ENCODE measurements at regions not wholly inside any gene's neighbourhood (a gene's known extent, or its start where the extent isn't known, plus 50 kb on each side); places are given as distances from the start of the nearest gene placed in this dataset.

DNA sequence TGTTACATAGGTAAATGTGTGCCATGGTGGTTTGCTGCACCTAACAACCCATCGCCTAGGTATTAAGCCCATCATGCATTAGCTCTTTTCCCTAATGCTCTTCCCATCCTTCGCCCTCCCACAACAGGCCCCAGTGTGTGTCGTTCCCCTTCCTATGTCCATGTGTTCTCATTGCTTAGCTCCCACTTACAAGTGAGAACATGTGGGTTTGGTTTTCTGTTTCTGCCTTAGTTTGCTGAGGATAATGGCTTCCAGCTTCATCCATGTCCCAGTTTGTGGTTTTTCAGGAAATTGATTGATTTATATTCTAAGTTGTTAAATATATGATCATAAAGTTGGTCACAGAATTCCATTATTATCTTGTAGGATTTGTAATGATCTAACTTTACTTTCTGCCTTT, 85.3 kb upstream of the CAST start:
- TF ChIP-seq, protein P1, sequence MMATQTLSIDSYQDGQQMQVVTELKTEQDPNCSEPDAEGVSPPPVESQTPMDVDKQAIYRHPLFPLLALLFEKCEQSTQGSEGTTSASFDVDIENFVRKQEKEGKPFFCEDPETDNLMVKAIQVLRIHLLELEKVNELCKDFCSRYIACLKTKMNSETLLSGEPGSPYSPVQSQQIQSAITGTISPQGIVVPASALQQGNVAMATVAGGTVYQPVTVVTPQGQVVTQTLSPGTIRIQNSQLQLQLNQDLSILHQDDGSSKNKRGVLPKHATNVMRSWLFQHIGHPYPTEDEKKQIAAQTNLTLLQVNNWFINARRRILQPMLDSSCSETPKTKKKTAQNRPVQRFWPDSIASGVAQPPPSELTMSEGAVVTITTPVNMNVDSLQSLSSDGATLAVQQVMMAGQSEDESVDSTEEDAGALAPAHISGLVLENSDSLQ (IDR thresholded peaks at IDR 0.05), result no peak
- TF ChIP-seq SUZ12 (IDR thresholded peaks at IDR 0.05) (no peak), NFRKB (IDR thresholded peaks at IDR 0.05) (no peak), SP1 (IDR thresholded peaks at IDR 0.05) (no peak), ZNF384 (IDR thresholded peaks at IDR 0.05) (no peak), TARDBP (IDR thresholded peaks at IDR 0.05) (no peak), FOXA1 (IDR thresholded peaks at IDR 0.05) (no peak), HDGF (IDR thresholded peaks at IDR 0.05; ENCODE audit: borderline replicate concordance) (no peak), ARNT (IDR thresholded peaks at IDR 0.05) (no peak), ELF4 (IDR thresholded peaks at IDR 0.05) (no peak), FOXM1 (IDR thresholded peaks at IDR 0.05; ENCODE audit: borderline replicate concordance) (no peak), LEF1 (IDR thresholded peaks at IDR 0.05; ENCODE audit: borderline replicate concordance) (no peak), L3MBTL2 (conservative IDR thresholded peaks at IDR 0.05) (no peak), FOXK2 (IDR thresholded peaks at IDR 0.05) (no peak), CTBP1 (IDR thresholded peaks at IDR 0.05; ENCODE audit: borderline replicate concordance) (no peak), BHLHE40 (IDR thresholded peaks at IDR 0.05; ENCODE audit: borderline replicate concordance) (no peak)
- DNase-seq (ENCODE audit: extremely low spot score), result no peak
- CTCF ChIA-PET, result no interaction called here
- POLR2A ChIA-PET, result no interaction called here

DNA sequence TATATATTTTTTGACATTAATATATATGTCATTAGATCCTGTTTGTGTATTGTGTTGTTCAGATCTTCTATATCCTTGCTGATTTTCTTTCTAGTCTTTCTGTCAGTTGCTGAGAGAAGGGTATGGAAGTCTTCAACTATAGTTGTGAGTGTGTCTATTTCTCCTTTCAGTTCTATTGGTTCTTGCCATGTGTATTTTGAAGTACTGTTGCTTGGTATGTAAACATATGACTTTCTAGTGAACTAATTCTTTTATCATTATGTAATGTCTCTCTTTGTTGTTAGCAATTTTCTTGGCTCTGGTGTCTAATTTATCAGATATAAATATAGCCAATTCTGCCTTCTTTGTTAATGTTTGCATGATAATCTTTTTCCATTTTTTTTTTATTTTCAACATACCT, 84.3 kb upstream of the CAST start:
- TF ChIP-seq, protein P1 (IDR thresholded peaks at IDR 0.05), result no peak
- no peak for TF ChIP-seq BHLHE40 (IDR thresholded peaks at IDR 0.05; ENCODE audit: borderline replicate concordance)
- no peak for TF ChIP-seq HDGF (IDR thresholded peaks at IDR 0.05; ENCODE audit: borderline replicate concordance)
- TF ChIP-seq TARDBP (IDR thresholded peaks at IDR 0.05), result no peak
- no peak for TF ChIP-seq SUZ12 (IDR thresholded peaks at IDR 0.05)
- TF ChIP-seq L3MBTL2 (conservative IDR thresholded peaks at IDR 0.05), result no peak
- no peak for TF ChIP-seq SP1 (IDR thresholded peaks at IDR 0.05)
- no peak for TF ChIP-seq ELF4 (IDR thresholded peaks at IDR 0.05)
- no peak for TF ChIP-seq FOXA1 (IDR thresholded peaks at IDR 0.05)
- no peak for TF ChIP-seq ARNT (IDR thresholded peaks at IDR 0.05)
- no peak for TF ChIP-seq CTBP1 (IDR thresholded peaks at IDR 0.05; ENCODE audit: borderline replicate concordance)
- no peak for TF ChIP-seq FOXK2 (IDR thresholded peaks at IDR 0.05)
- no peak for DNase-seq (ENCODE audit: extremely low spot score)
- ChIA-PET POLR2A (no interaction called here), CTCF (no interaction called here)

DNA sequence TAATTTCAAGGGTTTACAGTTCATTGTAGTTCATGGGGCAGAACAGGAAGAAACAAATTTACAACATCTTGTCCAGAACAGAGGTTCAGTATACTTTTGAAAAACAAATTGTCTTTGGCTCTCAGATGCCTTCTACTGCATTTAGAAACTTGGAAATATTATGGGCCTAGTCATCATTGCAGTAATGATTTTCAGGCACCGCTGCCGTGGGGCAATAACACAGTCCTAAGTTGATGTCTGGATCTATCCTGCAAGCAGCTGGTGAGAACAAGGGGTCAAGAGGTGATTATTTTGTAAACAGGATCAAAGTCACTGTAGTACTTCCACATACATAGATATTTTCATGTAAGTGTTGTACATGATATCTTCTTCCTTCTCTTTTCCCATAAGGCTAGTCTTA, 82.5 kb upstream of the CAST start:
- TF ChIP-seq BHLHE40 (IDR thresholded peaks at IDR 0.05; ENCODE audit: borderline replicate concordance), result no peak
- no peak for TF ChIP-seq FOXA1 (IDR thresholded peaks at IDR 0.05)
- no peak for TF ChIP-seq SUZ12 (IDR thresholded peaks at IDR 0.05)
- no peak for TF ChIP-seq FOXK2 (IDR thresholded peaks at IDR 0.05)
- no peak for TF ChIP-seq SP1 (IDR thresholded peaks at IDR 0.05)
- TF ChIP-seq FOXM1 (IDR thresholded peaks at IDR 0.05; ENCODE audit: borderline replicate concordance), result no peak
- TF ChIP-seq HDGF (IDR thresholded peaks at IDR 0.05; ENCODE audit: borderline replicate concordance), result no peak
- TF ChIP-seq, protein P1 (IDR thresholded peaks at IDR 0.05), result no peak
- no peak for TF ChIP-seq NFRKB (IDR thresholded peaks at IDR 0.05)
- POLR2A ChIA-PET, result no interaction called here
- CTCF ChIA-PET, result no interaction called here
- no peak for DNase-seq (ENCODE audit: extremely low spot score)

DNA sequence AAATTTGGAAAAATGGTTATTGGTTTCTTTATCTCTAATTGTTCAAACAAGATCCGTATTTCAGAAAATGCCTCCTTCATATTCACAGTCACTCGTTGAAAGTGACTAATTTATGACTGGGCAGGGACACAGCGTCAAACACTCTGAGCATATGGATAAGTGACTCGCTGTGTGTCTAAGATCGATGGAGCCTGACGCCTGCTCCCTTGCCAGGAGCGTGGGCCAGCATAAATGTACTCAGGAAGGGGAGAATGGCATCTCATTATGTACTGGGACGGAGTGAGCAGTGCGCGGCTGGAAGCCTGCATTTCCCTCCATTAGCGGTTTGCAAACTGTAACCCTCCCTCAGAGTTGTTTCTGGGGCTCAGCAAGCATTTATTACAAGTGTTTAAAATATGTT, 79.8 kb upstream of the CAST start:
- peak; percentile 51 for DNase-seq (ENCODE audit: extremely low spot score)
- TF ChIP-seq ELF4 (IDR thresholded peaks at IDR 0.05) (no peak), FOXM1 (IDR thresholded peaks at IDR 0.05; ENCODE audit: borderline replicate concordance) (no peak), CTBP1 (IDR thresholded peaks at IDR 0.05; ENCODE audit: borderline replicate concordance) (no peak), FOXK2 (IDR thresholded peaks at IDR 0.05) (no peak), TARDBP (IDR thresholded peaks at IDR 0.05) (no peak), SP1 (IDR thresholded peaks at IDR 0.05) (no peak), L3MBTL2 (conservative IDR thresholded peaks at IDR 0.05) (0 out of 2 replicates have a peak, but pooled peaks have one; percentile 24), BHLHE40 (IDR thresholded peaks at IDR 0.05; ENCODE audit: borderline replicate concordance) (no peak), HDGF (IDR thresholded peaks at IDR 0.05; ENCODE audit: borderline replicate concordance) (no peak)
- TF ChIP-seq, protein P1 (IDR thresholded peaks at IDR 0.05), result 0 out of 2 replicates have a peak, but pooled peaks have one; percentile 13
- ChIA-PET POLR2A (no interaction called here), CTCF (no interaction called here)

DNA sequence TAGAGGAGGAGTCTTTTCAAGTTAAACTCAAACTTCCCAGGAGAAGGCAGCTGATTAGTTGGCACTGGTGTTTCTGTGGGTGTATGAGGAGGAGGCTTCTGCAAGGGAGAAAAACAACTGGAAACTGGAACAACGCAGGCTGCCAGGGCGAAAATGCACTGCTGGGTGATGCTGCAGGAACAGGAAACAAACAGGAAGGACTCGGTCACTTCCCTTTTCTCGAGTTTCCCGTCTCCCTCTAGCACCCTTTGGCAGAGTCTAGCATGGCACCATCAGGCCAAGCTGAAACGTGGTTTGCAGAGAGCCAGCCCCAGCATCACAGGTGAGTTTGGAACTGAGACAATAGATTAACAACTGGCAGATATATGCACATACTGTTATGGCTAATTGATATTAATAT, 77.5 kb upstream of the CAST start:
- no peak for DNase-seq (ENCODE audit: extremely low spot score)
- POLR2A ChIA-PET, result no interaction called here
- TF ChIP-seq FOXM1 (IDR thresholded peaks at IDR 0.05; ENCODE audit: borderline replicate concordance) (no peak), CTBP1 (IDR thresholded peaks at IDR 0.05; ENCODE audit: borderline replicate concordance) (no peak), TARDBP (IDR thresholded peaks at IDR 0.05) (no peak), SUZ12 (IDR thresholded peaks at IDR 0.05) (no peak), FOXK2 (IDR thresholded peaks at IDR 0.05) (no peak), ARNT (IDR thresholded peaks at IDR 0.05) (no peak), ZNF384 (IDR thresholded peaks at IDR 0.05) (no peak)
- TF ChIP-seq, protein P1 (IDR thresholded peaks at IDR 0.05), result no peak
- CTCF ChIA-PET, result no interaction called here

All from HEK293T (cell line).